ENCODE measurements at regions not wholly inside any gene's neighbourhood (a gene's known extent, or its start where the extent isn't known, plus 50 kb on each side); places are given as distances from the start of the nearest gene placed in this dataset.

DNA sequence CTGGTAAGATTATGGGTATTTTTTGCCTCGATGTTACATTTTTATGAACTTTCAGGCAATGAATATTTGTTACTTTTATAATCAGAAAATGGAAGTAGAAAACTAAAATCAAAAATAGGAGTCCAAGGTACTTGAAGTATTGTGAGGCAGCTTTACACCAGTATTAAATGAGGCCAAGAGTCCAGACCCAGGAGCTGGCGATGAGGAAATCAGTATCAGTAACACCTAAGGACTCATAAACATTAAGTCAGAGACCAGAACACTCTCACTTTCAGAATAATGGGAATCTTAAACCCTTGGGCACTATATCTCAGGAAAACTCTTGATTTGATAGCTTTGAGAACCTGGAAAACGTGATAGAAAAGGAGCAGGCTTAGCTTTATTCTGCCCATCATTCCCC, 208.8 kb downstream of the GXYLT1 start:
- Mint-ChIP-seq H3K4me1 (peaks cover 12 to 19% (median 14%) of the 10 kb centered on the region in 3 donors), H3K27me3 (peaks cover 31 to 39% of the 10 kb centered on the region in 2 donors), H3K27ac (no peak overlapping the region), H3K36me3 (no peaks in the 10 kb centered on the region), H3K9me3 (no peaks in the 10 kb centered on the region), H3K4me3 (no peak overlapping the region)
- Histone ChIP-seq H3K9me3 (no peaks in the 10 kb centered on the region), H3K4me3 (ENCODE audit: control insufficient read depth in 1 of 2, extremely low read depth in 1 of 2, low read length in 1 of 2) (no peak overlapping the region), H3K27ac (ENCODE audit: low read length) (no peak overlapping the region), H3K36me3 (ENCODE audit: control insufficient read depth in 2 of 2, extremely low read depth in 1 of 2, insufficient read depth in 1 of 2, low read length in 1 of 2) (no peaks in the 10 kb centered on the region), H3K27me3 (replicated peaks in 1 of 2; ENCODE audit: control insufficient read depth in 2 of 2, extremely low read depth in 1 of 2, insufficient read depth in 2 of 2, low read length in 1 of 2) (peaks cover 0 to 15% of the 10 kb centered on the region in 2 experiments), H3K4me1 (ENCODE audit: control insufficient read depth in 1 of 2, extremely low read depth in 1 of 2, insufficient read depth in 2 of 2, low read length in 2 of 2) (peaks cover 0 to 7% of the 10 kb centered on the region in 2 experiments)
- ChIA-PET CTCF (no interaction called here), POLR2A (no interaction called here)
- ATAC-seq (replicated peaks in 1 of 4) (no peak), DNase-seq (no peak)
- no CpG with 5 or more reads among the region's 3 CpGs for WGBS (ENCODE audit: insufficient coverage)

DNA sequence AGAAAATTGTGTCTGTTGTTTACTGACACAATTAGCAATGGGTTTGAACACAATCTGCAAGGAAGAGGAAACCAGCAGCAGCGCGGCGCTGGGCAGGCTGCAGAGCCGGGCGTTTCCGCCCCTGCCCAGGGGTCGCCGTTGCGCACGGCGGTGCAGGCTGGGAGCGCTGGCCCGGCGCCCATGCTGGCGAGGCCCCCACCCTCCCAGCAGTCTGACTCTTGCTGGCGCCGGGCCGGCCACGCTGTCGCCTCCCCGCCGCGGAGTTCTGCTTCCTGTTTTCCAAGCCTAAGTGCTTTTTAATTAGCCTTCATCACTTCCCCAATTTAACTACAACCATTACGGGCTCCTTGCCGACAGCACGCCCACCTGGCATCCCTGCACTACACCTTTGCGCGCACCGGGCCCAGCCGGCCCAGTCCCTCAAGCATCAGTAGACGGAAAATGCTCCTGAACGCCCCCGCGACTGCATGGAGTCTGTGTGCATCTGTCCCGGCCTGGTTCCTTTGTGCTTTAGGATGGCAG, 212.1 kb downstream of the GXYLT1 start:
- Histone ChIP-seq H3K27ac (ENCODE audit: low read length) (no peak overlapping the region), H3K9me3 (no peaks in the 10 kb centered on the region), H3K4me3 (ENCODE audit: control insufficient read depth in 1 of 2, extremely low read depth in 1 of 2, low read length in 1 of 2) (peak overlapping the region in 1 of 2 donors; percentile 57), H3K27me3 (replicated peaks in 1 of 2; ENCODE audit: control insufficient read depth in 2 of 2, extremely low read depth in 1 of 2, insufficient read depth in 2 of 2, low read length in 1 of 2) (peaks cover 0 to 15% of the 10 kb centered on the region in 2 experiments), H3K36me3 (ENCODE audit: control insufficient read depth in 2 of 2, extremely low read depth in 1 of 2, insufficient read depth in 1 of 2, low read length in 1 of 2) (no peaks in the 10 kb centered on the region), H3K4me1 (ENCODE audit: control insufficient read depth in 1 of 2, extremely low read depth in 1 of 2, insufficient read depth in 2 of 2, low read length in 2 of 2) (peaks cover 0 to 7% of the 10 kb centered on the region in 2 experiments)
- DNase-seq: peak in 22 of 35 experiments; percentile 0 to 47 (median 4)
- Mint-ChIP-seq H3K4me1 (peaks cover 12 to 27% (median 19%) of the 10 kb centered on the region in 3 donors), H3K9me3 (no peaks in the 10 kb centered on the region), H3K27me3 (peaks cover 24 to 45% of the 10 kb centered on the region in 2 donors), H3K4me3 (peak overlapping the region; percentile 60 to 77 (median 67)), H3K36me3 (no peaks in the 10 kb centered on the region), H3K27ac (no peak overlapping the region)
- ChIA-PET CTCF (no interaction called here), POLR2A (no interaction called here)
- peak in 3 of 4 experiments; percentile 34 to 61 (median 47) for ATAC-seq (replicated peaks in 1 of 4)
- WGBS (ENCODE audit: insufficient coverage): 5% methylated on average over 35 of the region's 35 CpGs

DNA sequence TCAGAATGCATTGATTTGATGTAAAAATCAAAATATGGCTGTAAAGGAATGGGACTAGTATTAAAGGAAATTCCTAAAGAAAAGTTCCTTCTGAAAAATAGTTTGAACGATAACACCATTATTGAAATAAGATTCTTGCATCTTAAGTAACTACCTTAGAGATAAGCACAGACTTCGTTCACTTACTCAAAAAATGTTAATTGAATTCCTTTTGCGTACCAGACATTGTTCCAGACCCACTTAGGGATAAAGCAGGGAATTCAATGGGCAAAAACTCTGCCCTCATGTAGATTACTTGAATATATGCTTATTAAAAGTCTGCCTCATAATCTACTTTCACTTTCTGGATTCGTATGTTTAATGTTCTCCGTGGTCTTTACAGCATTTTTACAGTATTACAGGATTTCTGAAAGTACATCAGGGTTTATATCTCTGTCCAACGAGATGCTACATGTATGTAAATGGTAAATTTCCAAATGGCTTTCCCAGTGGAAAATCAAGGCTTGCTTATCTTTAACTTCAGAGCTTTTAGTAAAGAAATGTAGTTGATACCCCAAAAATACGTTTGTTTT, 213.7 kb downstream of the GXYLT1 start:
- Histone ChIP-seq H3K9me3 (no peaks in the 10 kb centered on the region), H3K4me3 (ENCODE audit: control insufficient read depth in 1 of 2, extremely low read depth in 1 of 2, low read length in 1 of 2) (no peak overlapping the region), H3K27ac (ENCODE audit: low read length) (no peak overlapping the region), H3K36me3 (ENCODE audit: control insufficient read depth in 2 of 2, extremely low read depth in 1 of 2, insufficient read depth in 1 of 2, low read length in 1 of 2) (no peaks in the 10 kb centered on the region), H3K27me3 (replicated peaks in 1 of 2; ENCODE audit: control insufficient read depth in 2 of 2, extremely low read depth in 1 of 2, insufficient read depth in 2 of 2, low read length in 1 of 2) (peaks cover 0 to 11% of the 10 kb centered on the region in 2 experiments), H3K4me1 (ENCODE audit: control insufficient read depth in 1 of 2, extremely low read depth in 1 of 2, insufficient read depth in 2 of 2, low read length in 2 of 2) (peaks cover 0 to 7% of the 10 kb centered on the region in 2 experiments)
- POLR2A ChIA-PET: no interaction called here
- Mint-ChIP-seq H3K27ac (no peak overlapping the region), H3K4me1 (peaks cover 12 to 27% (median 19%) of the 10 kb centered on the region in 3 donors), H3K36me3 (no peaks in the 10 kb centered on the region), H3K9me3 (no peaks in the 10 kb centered on the region), H3K4me3 (peak overlapping the region; percentile 45 to 49 (median 46)), H3K27me3 (peaks cover 14 to 41% of the 10 kb centered on the region in 2 donors)
- no CpG with 5 or more reads among the region's 7 CpGs for WGBS (ENCODE audit: insufficient coverage)
- DNase-seq: no peak
- CTCF ChIA-PET: interaction anchor here in 1 of 2 donors (0.7 kb wide), 1 partner anchor 805 kb away, joined by 4 read pairs; no protein-coding TSS in a partner anchor
- no peak for ATAC-seq (replicated peaks in 1 of 4)

DNA sequence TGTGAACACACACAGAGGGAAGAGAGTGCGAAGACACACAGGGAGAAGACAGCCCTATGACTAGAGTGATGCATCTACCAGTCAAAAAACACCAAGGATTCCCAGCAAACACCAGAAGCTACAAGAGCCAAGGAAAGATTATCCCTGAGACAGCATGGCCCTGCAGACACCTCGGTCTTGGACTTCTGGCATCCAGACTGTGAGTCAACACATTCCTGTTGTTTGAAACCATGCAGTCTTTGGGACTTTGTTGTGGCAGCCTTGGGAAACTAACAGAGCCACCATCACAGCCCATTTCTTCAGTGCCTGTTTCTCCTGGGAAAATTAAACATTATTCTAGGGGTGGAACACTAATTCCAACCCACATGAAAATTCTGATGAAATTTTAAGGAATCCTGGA, 220.6 kb downstream of the GXYLT1 start:
- DNase-seq: no peak
- Mint-ChIP-seq H3K27me3 (peaks cover 4 to 14% of the 10 kb centered on the region in 2 donors), H3K9me3 (no peaks in the 10 kb centered on the region), H3K4me1 (no peaks in the 10 kb centered on the region), H3K4me3 (no peak overlapping the region), H3K36me3 (no peaks in the 10 kb centered on the region), H3K27ac (no peak overlapping the region)
- Histone ChIP-seq H3K4me1 (ENCODE audit: control insufficient read depth in 1 of 2, extremely low read depth in 1 of 2, insufficient read depth in 2 of 2, low read length in 2 of 2) (no peaks in the 10 kb centered on the region), H3K4me3 (ENCODE audit: control insufficient read depth in 1 of 2, extremely low read depth in 1 of 2, low read length in 1 of 2) (no peak overlapping the region), H3K27me3 (replicated peaks in 1 of 2; ENCODE audit: control insufficient read depth in 2 of 2, extremely low read depth in 1 of 2, insufficient read depth in 2 of 2, low read length in 1 of 2) (no peaks in the 10 kb centered on the region), H3K27ac (ENCODE audit: low read length) (no peak overlapping the region), H3K9me3 (no peaks in the 10 kb centered on the region), H3K36me3 (ENCODE audit: control insufficient read depth in 2 of 2, extremely low read depth in 1 of 2, insufficient read depth in 1 of 2, low read length in 1 of 2) (no peaks in the 10 kb centered on the region)
- ChIA-PET POLR2A (no interaction called here), CTCF (no interaction called here)
- no peak for ATAC-seq (replicated peaks in 1 of 4)
- 89% methylated on average over 1 of the region's 2 CpGs for WGBS (ENCODE audit: insufficient coverage)

DNA sequence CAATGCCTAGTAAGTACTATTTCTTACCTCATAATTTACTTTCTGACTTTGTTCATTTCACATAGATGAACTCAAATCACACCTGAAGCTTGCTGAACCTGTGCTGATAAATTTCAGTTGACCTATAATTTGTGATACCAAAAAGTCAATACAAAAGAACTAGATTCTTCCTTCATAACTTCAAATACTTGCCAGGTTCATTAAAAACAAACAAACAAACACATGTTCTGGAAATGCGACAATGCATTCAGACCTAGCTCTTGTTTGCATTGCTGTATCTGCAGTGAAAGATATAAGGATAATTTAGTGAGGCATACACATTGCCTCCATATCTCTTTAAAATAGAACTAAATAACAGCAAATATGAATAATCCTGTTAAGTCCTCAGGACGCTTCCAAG, 221.3 kb downstream of the GXYLT1 start:
- 80% methylated on average over 1 of the region's 2 CpGs for WGBS (ENCODE audit: insufficient coverage)
- Histone ChIP-seq H3K27me3 (replicated peaks in 1 of 2; ENCODE audit: control insufficient read depth in 2 of 2, extremely low read depth in 1 of 2, insufficient read depth in 2 of 2, low read length in 1 of 2) (no peaks in the 10 kb centered on the region), H3K36me3 (ENCODE audit: control insufficient read depth in 2 of 2, extremely low read depth in 1 of 2, insufficient read depth in 1 of 2, low read length in 1 of 2) (no peaks in the 10 kb centered on the region), H3K9me3 (no peaks in the 10 kb centered on the region), H3K4me3 (ENCODE audit: control insufficient read depth in 1 of 2, extremely low read depth in 1 of 2, low read length in 1 of 2) (no peak overlapping the region), H3K4me1 (ENCODE audit: control insufficient read depth in 1 of 2, extremely low read depth in 1 of 2, insufficient read depth in 2 of 2, low read length in 2 of 2) (no peaks in the 10 kb centered on the region), H3K27ac (ENCODE audit: low read length) (no peak overlapping the region)
- H3K4me1 Mint-ChIP-seq: no peaks in the 10 kb centered on the region
- ChIA-PET POLR2A (no interaction called here), CTCF (no interaction called here)
- no peaks in the 10 kb centered on the region for H3K9me3 Mint-ChIP-seq
- H3K27me3 Mint-ChIP-seq: peaks cover 4 to 14% of the 10 kb centered on the region in 2 donors
- H3K36me3 Mint-ChIP-seq: no peaks in the 10 kb centered on the region
- no peak overlapping the region for H3K27ac Mint-ChIP-seq
- H3K4me3 Mint-ChIP-seq: no peak overlapping the region
- no peak for ATAC-seq (replicated peaks in 1 of 4)
- no peak for DNase-seq

DNA sequence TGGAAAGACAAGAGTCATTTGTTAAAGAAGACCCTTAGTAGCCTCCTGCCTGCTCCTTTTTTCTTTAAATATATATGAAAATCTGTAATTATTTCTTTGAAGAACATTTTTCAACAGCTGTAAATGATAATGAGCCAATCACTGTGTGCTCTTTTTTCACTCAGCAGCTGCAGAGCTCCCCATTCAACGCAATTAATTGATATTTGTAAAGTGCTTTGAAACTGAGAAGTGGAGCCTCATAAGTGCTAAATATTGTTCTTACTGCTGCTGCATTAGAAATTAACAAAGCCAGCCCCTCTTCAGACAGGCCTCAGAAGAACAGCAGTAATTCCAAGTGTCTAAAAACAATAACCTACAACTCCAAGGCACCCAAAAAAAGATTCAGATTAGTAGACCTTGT, 224.3 kb downstream of the GXYLT1 start:
- H3K4me3 ChIP-seq (ENCODE audit: control insufficient read depth in 1 of 2, extremely low read depth in 1 of 2, low read length in 1 of 2): no peak overlapping the region
- no peaks in the 10 kb centered on the region for H3K4me1 Mint-ChIP-seq
- ATAC-seq (replicated peaks in 1 of 4) (no peak), DNase-seq (no peak)
- H3K4me3 Mint-ChIP-seq: no peak overlapping the region
- no CpG with 5 or more reads among the region's 1 CpG for WGBS (ENCODE audit: insufficient coverage)
- H3K9me3 ChIP-seq: no peaks in the 10 kb centered on the region
- ChIA-PET CTCF (no interaction called here), POLR2A (no interaction called here)
- H3K4me1 ChIP-seq (ENCODE audit: control insufficient read depth in 1 of 2, extremely low read depth in 1 of 2, insufficient read depth in 2 of 2, low read length in 2 of 2): no peaks in the 10 kb centered on the region
- no peaks in the 10 kb centered on the region for H3K36me3 ChIP-seq (ENCODE audit: control insufficient read depth in 2 of 2, extremely low read depth in 1 of 2, insufficient read depth in 1 of 2, low read length in 1 of 2)
- H3K27ac Mint-ChIP-seq: no peak overlapping the region
- no peaks in the 10 kb centered on the region for H3K9me3 Mint-ChIP-seq
- peaks cover 9 to 10% of the 10 kb centered on the region in 2 donors for H3K27me3 Mint-ChIP-seq
- H3K27me3 ChIP-seq (replicated peaks in 1 of 2; ENCODE audit: control insufficient read depth in 2 of 2, extremely low read depth in 1 of 2, insufficient read depth in 2 of 2, low read length in 1 of 2): no peaks in the 10 kb centered on the region
- H3K36me3 Mint-ChIP-seq: no peaks in the 10 kb centered on the region
- H3K27ac ChIP-seq (ENCODE audit: low read length): no peak overlapping the region

All from T-cell (primary cell).